Pancreas (tissue), 10 donors: ENCODE measurements at regions not wholly inside any gene's neighbourhood (a gene's known extent, or its start where the extent isn't known, plus 50 kb on each side); places are given as distances from the start of the nearest gene placed in this dataset.

ENCODE experiments used
- ATAC-seq, 4 donors: fragments of 200-7000 bp; cut with Tn5 transposase; one replicate each; pipeline versions ENCODE4 v1.8.0 to v1.9.1; 2020; ENCODE audit warnings: mild to moderate bottlenecking in 4 of 4, moderate library complexity in 4 of 4
- DNase-seq, 6 donors: peaks; one replicate each; pipeline ENCODE4 v3.0.0-alpha.2; 2020
- FAIRE-seq: peaks from 2 replicates; lab custom pipeline; 2012; peaks lifted over from hg19 to GRCh38; lab: Jason Lieb, UNC
- H3K27ac ChIP-seq, 4 donors: fragments of 200-600 bp; sonication (generic); 1 replicate in 3 of 4; 2 replicates in 1 of 4; pipeline versions ENCODE4 v1.5.0 to v1.8.0; 2020
- H3K27me3 ChIP-seq, 4 donors: fragments of 200-600 bp; one replicate each; pipeline ENCODE4 v1.8.0; 2021
- H3K36me3 ChIP-seq, 3 donors: fragments of 200-600 bp; sonication (generic) in 1 of 3; one replicate each; pipeline versions ENCODE4 v1.5.0 to v1.8.0; 2020 to 2021
- H3K4me1 ChIP-seq, 3 donors: fragments of 200-600 bp; one replicate each; pipeline ENCODE4 v1.8.0; 2021
- H3K4me3 ChIP-seq, 4 donors: fragments of 200-600 bp; sonication (generic) in 2 of 4; one replicate each; pipeline versions ENCODE4 v1.5.0 to v1.8.0; 2020 to 2021
- H3K9me3 ChIP-seq, 4 donors: fragments of 200-600 bp; one replicate each; pipeline ENCODE4 v1.8.0; 2021
- CTCF ChIP-seq, 4 donors: fragments of 200-600 bp; sonication (generic) in 3 of 4; IDR thresholded peaks; one replicate each; pipeline versions ENCODE4 v1.5.0 to v1.8.0; 2021; ENCODE audit warnings: antibody characterized with exemption in 4 of 4
- WGBS, 2 donors: extraction: QIAGEN DNeasy Blood & Tissue Kit; methylation state at CpG; one replicate each; pipeline ENCODE4 v1.1.7; 2013; 5-methylcytosine and 5-hydroxymethylcytosine counted together
- intact Hi-C, 3 donors: fragments of 100-400 bp; cut with DNase I; formaldehyde crosslinking; loops; one replicate each; pipeline versions ENCODE4 v1.11.1 to v1.14.2; 2022
- donor health status: healthy with polysubstance abuse.
- donor health status: DM: no; HTN: no; CAD: no; lungs with moderate emphysema.
- donor health status: DM: no; HTN: no; CAD: no.
- donor health status: control.
- donor health status: control.
- donor health status: Bipolar disorder and iron deficiency.
- donor health status: DM: yes; HTN: yes; CAD: no.
- donor health status: DM: no; HTN: no; CAD: no.
- donor health status: DM: no; HTN: no; CAD: no.
- donor health status: DM: yes; HTN: yes; CAD: no.

- H3K4me1 ChIP-seq, result no peaks in the 10 kb centered on the region
- no peak for DNase-seq
- H3K27ac ChIP-seq, result no peak overlapping the region
- no peak for ATAC-seq
- no peak overlapping the region for H3K4me3 ChIP-seq
- H3K36me3 ChIP-seq, result no peaks in the 10 kb centered on the region
- no peaks in the 10 kb centered on the region for H3K9me3 ChIP-seq
- intact Hi-C loops, result no loop called here
- no peak for TF ChIP-seq CTCF (IDR thresholded peaks at IDR 0.05)
- 81 to 94% methylated on average over 1 of the region's 1 CpG for WGBS, 2 donors
- H3K27me3 ChIP-seq, result no peaks in the 10 kb centered on the region
- FAIRE-seq, result no peak
These were observed 340.5 kb upstream of the USP15 start for GRCh38 chr12:61919686-61920085.

- H3K4me3 ChIP-seq, result no peak overlapping the region
- H3K36me3 ChIP-seq, result no peaks in the 10 kb centered on the region
- intact Hi-C loops, result no loop called here
- no peak for TF ChIP-seq CTCF (IDR thresholded peaks at IDR 0.05)
- WGBS, 2 donors, result 44 to 45% methylated on average over 1 of the region's 1 CpG
- H3K27me3 ChIP-seq, result no peaks in the 10 kb centered on the region
- DNase-seq (no peak), ATAC-seq (peak in 1 of 4 donors; percentile 44), FAIRE-seq (no peak)
- no peaks in the 10 kb centered on the region for H3K4me1 ChIP-seq
- H3K9me3 ChIP-seq, result no peaks in the 10 kb centered on the region
- no peak overlapping the region for H3K27ac ChIP-seq
These were observed 340.0 kb upstream of the USP15 start for GRCh38 chr12:61920230-61920629.

GRCh38 chr12:61923152-61923551 lies 337.1 kb upstream of the USP15 start:
- no peak for ATAC-seq
- WGBS, 2 donors, result 81 to 82% methylated on average over 3 of the region's 3 CpGs
- H3K4me3 ChIP-seq, result no peak overlapping the region
- no peak for FAIRE-seq
- H3K9me3 ChIP-seq, result no peaks in the 10 kb centered on the region
- no peak for TF ChIP-seq CTCF (IDR thresholded peaks at IDR 0.05)
- no peak for DNase-seq
- H3K27me3 ChIP-seq, result no peaks in the 10 kb centered on the region
- no peak overlapping the region for H3K27ac ChIP-seq
- H3K4me1 ChIP-seq, result no peaks in the 10 kb centered on the region
- intact Hi-C loops, result no loop called here
- no peaks in the 10 kb centered on the region for H3K36me3 ChIP-seq

GRCh38 chr12:61934564-61934963 lies 325.6 kb upstream of the USP15 start:
- Histone ChIP-seq H3K27me3 (no peaks in the 10 kb centered on the region), H3K36me3 (no peaks in the 10 kb centered on the region), H3K27ac (no peak overlapping the region), H3K9me3 (no peaks in the 10 kb centered on the region), H3K4me1 (no peaks in the 10 kb centered on the region), H3K4me3 (no peak overlapping the region)
- intact Hi-C loops, result no loop called here
- DNase-seq (no peak), ATAC-seq (no peak), FAIRE-seq (no peak)
- no peak for TF ChIP-seq CTCF (IDR thresholded peaks at IDR 0.05)
- WGBS, 2 donors, result 73 to 78% methylated on average over 2 of the region's 2 CpGs

- no peaks in the 10 kb centered on the region for H3K9me3 ChIP-seq
- DNase-seq (no peak), FAIRE-seq (no peak), ATAC-seq (no peak)
- no peaks in the 10 kb centered on the region for H3K4me1 ChIP-seq
- intact Hi-C loops, result no loop called here
- no peak for TF ChIP-seq CTCF (IDR thresholded peaks at IDR 0.05)
- H3K27ac ChIP-seq, result no peak overlapping the region
- no peaks in the 10 kb centered on the region for H3K27me3 ChIP-seq
- H3K36me3 ChIP-seq, result no peaks in the 10 kb centered on the region
- no peak overlapping the region for H3K4me3 ChIP-seq
These were observed 320.2 kb upstream of the USP15 start for GRCh38 chr12:61939977-61940376.
